GM13977 (cell line): ENCODE measurements at regions not wholly inside any gene's neighbourhood (a gene's known extent, or its start where the extent isn't known, plus 50 kb on each side); places are given as distances from the start of the nearest gene placed in this dataset.
"Not testable (repeated sequence)": the region's sequence is repeated elsewhere in the genome, so short reads cannot be mapped to it uniquely, and the experiment has no call there.

Experiments used
- DNase-seq: peaks from one replicate; pipeline ENCODE4 v3.0.0; 2012; ENCODE audit warnings: low spot score
- CTCF ChIP-seq: IDR thresholded peaks from 2 replicates; pipeline ENCODE4 v1.5.1; 2012; ENCODE audit warnings: mild to moderate bottlenecking, control low read depth; ENCODE audit not compliant: insufficient read depth; ENCODE audit errors: extremely low read depth, missing control alignments
- in situ Hi-C: fragments of 300-500 bp; cut with MboI; formaldehyde crosslinking; loops from one replicate; pipeline ENCODE4 v1.12.0; 2022; ENCODE audit warnings: low sequenced_read_pairs, low pct_unique_long_range_greater_than_20kb, mixed read lengths, inconsistent platforms; ENCODE audit not compliant: unreplicated experiment

GRCh38 chr16:50489182-50489581, 59.0 kb upstream of the NKD1 start:
- no peak for TF ChIP-seq CTCF
- in situ Hi-C loops, result no loop called here
- no peak for DNase-seq

- TF ChIP-seq CTCF, result no peak
- no peak for DNase-seq
- in situ Hi-C loops, result no loop called here
Observed at GRCh38 chr16:50487528-50487927, 60.7 kb upstream of the NKD1 start.

GRCh38 chr16:50486162-50486561, 62.0 kb upstream of the NKD1 start:
- in situ Hi-C loops, DNase-seq: not testable (repeated sequence)

GRCh38 chr16:50485232-50485631, 63.0 kb upstream of the NKD1 start:
- no peak for TF ChIP-seq CTCF
- no peak for DNase-seq
- in situ Hi-C loops, result no loop called here

GRCh38 chr16:50482271-50482670, 65.9 kb upstream of the NKD1 start:
- DNase-seq, result no peak
- TF ChIP-seq CTCF, result no peak
- in situ Hi-C loops, result no loop called here

GRCh38 chr16:50480206-50480605, 68.0 kb upstream of the NKD1 start:
- in situ Hi-C loops, result no loop called here
- no peak for DNase-seq
- TF ChIP-seq CTCF, result no peak

- in situ Hi-C loops, result no loop called here
- TF ChIP-seq CTCF, result no peak
- no peak for DNase-seq
Observed at GRCh38 chr16:50479771-50480170, 68.4 kb upstream of the NKD1 start.
